ENCODE measurements at regions not wholly inside any gene's neighbourhood (a gene's known extent, or its start where the extent isn't known, plus 50 kb on each side); places are given as distances from the start of the nearest gene placed in this dataset.
A peak's percentile ranks its signal among the peaks of the same experiment; 100 is the strongest.

DNA sequence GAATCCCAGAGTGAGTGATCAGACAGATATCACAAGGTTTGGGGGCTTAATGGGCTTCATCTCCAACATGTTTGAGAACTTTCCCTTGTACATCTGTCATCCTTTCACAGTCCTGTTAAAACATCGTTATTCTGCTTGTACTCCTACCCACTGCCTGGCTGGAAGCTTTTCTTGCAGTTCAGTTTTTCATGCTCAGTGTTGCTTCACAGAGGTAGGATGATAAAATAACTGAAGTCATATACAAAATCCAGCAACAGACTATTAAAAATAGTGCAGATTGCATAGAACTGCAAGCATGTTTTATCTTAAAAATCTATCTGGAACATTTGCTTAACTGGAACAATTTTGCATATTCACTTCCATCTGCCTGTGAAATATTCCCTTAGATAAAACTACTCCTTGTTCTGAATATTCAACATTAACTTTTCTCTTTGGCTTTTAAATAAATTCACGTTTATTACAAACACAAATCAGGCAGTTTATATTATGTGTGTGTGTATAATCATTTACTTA is 579.6 kb upstream of the IGFBP7 start:
- Histone ChIP-seq H3K23ac (ENCODE audit: low read length in 2 of 2) (no peak overlapping the region), H3K18ac (ENCODE audit: low read depth in 1 of 2, low read length in 2 of 2) (no peak overlapping the region), H2BK12ac (ENCODE audit: low read length in 2 of 2) (no peak overlapping the region), H3K4me2 (ENCODE audit: low read length, poor library complexity, severe bottlenecking) (no peak overlapping the region), H4K8ac (ENCODE audit: low read length) (no peak overlapping the region), H4K91ac (ENCODE audit: low read length) (no peak overlapping the region), H3K14ac (ENCODE audit: low read length in 2 of 2) (no peak overlapping the region), H3K9ac (ENCODE audit: low read length) (no peak overlapping the region), H2AFZ (ENCODE audit: low read depth, low read length) (no peak overlapping the region), H3K79me1 (replicated peaks; ENCODE audit: low read length, poor library complexity, severe bottlenecking) (no peaks in the 10 kb centered on the region), H3K4me1 (ENCODE audit: control insufficient read depth, insufficient read depth, low read depth, low read length) (no peaks in the 10 kb centered on the region), H3K36me3 (ENCODE audit: control insufficient read depth in 1 of 2, insufficient read depth in 2 of 2, low read depth in 1 of 2, low read length in 2 of 2) (no peaks in the 10 kb centered on the region), H3K9me3 (ENCODE audit: control insufficient read depth, low read length) (peaks cover 7% of the 10 kb centered on the region), H2BK5ac (ENCODE audit: low read depth, low read length, poor library complexity, severe bottlenecking) (no peak overlapping the region), H2BK120ac (ENCODE audit: low read depth, low read length) (no peak overlapping the region), H2AK5ac (ENCODE audit: low read length, severe bottlenecking) (no peak overlapping the region), H2BK15ac (ENCODE audit: low read depth, poor library complexity, severe bottlenecking) (no peak overlapping the region), H3K27ac (ENCODE audit: low read length, poor library complexity, severe bottlenecking) (no peak overlapping the region), H3K4ac (ENCODE audit: low read depth in 1 of 2, low read length in 2 of 2) (no peak overlapping the region), H3K4me3 (ENCODE audit: insufficient read depth in 1 of 2, low read depth in 1 of 2, low read length in 2 of 2) (no peak overlapping the region), H3K27me3 (ENCODE audit: control insufficient read depth in 1 of 2, insufficient read depth in 1 of 2, low read length in 2 of 2) (no peaks in the 10 kb centered on the region)
- WGBS: 43% methylated on average over 1 of the region's 2 CpGs
- DNase-seq: no peak

DNA sequence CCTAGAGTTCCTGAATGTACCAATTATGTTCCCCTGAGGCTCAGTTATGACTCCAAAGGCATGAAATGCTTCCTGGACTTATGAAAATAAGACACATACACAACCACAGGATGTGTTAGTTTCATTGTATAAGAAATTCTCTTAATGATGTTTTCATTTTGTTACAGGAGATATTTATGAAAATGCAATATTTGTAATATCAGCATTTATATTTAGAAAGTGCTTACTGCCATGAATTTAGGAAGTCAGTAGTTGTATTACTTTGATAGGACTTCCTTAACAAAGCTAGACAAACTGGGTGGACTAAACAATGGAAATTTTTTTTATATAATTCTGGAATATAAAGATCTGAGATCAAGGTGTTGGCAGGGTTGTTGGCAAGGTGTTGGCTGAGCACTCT is 572.1 kb upstream of the IGFBP7 start:
- Histone ChIP-seq H3K9ac (ENCODE audit: low read length) (no peak overlapping the region), H2BK5ac (ENCODE audit: low read depth, low read length, poor library complexity, severe bottlenecking) (no peak overlapping the region), H4K91ac (ENCODE audit: low read length) (no peak overlapping the region), H4K8ac (ENCODE audit: low read length) (no peak overlapping the region), H2BK12ac (ENCODE audit: low read length in 2 of 2) (no peak overlapping the region), H3K4me2 (ENCODE audit: low read length, poor library complexity, severe bottlenecking) (no peak overlapping the region), H2AFZ (ENCODE audit: low read depth, low read length) (no peak overlapping the region), H3K14ac (ENCODE audit: low read length in 2 of 2) (no peak overlapping the region), H3K27ac (ENCODE audit: low read length, poor library complexity, severe bottlenecking) (no peak overlapping the region), H3K4ac (ENCODE audit: low read depth in 1 of 2, low read length in 2 of 2) (no peak overlapping the region), H3K9me3 (ENCODE audit: control insufficient read depth, low read length) (no peaks in the 10 kb centered on the region), H2BK15ac (ENCODE audit: low read depth, poor library complexity, severe bottlenecking) (no peak overlapping the region), H3K18ac (ENCODE audit: low read depth in 1 of 2, low read length in 2 of 2) (no peak overlapping the region), H3K4me3 (ENCODE audit: insufficient read depth in 1 of 2, low read depth in 1 of 2, low read length in 2 of 2) (no peak overlapping the region), H2BK120ac (ENCODE audit: low read depth, low read length) (no peak overlapping the region), H3K36me3 (ENCODE audit: control insufficient read depth in 1 of 2, insufficient read depth in 2 of 2, low read depth in 1 of 2, low read length in 2 of 2) (no peaks in the 10 kb centered on the region), H3K23ac (ENCODE audit: low read length in 2 of 2) (no peak overlapping the region), H3K79me1 (replicated peaks; ENCODE audit: low read length, poor library complexity, severe bottlenecking) (no peaks in the 10 kb centered on the region), H2AK5ac (ENCODE audit: low read length, severe bottlenecking) (no peak overlapping the region), H3K4me1 (ENCODE audit: control insufficient read depth, insufficient read depth, low read depth, low read length) (no peaks in the 10 kb centered on the region), H3K27me3 (ENCODE audit: control insufficient read depth in 1 of 2, insufficient read depth in 1 of 2, low read length in 2 of 2) (no peaks in the 10 kb centered on the region)
- DNase-seq: no peak

DNA sequence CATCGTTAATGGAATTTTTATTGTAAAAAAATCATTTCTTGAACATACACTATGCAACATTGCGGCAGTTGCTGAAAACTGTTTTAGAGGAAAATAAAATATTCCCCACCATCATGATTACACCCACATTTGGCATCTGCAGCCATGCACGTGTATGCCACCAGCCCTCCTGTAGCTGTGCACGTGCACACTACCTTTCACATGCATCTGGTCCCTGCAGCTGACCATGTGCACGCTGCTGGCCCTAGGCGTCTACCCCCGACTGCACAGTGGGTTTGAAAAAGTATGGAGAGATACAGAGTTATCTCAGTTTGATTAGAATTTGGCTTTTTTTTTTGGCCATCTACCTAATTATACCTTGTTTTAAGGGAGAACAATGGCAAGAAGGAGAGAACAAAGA is 569.8 kb upstream of the IGFBP7 start:
- H3K27ac ChIP-seq (ENCODE audit: low read length, poor library complexity, severe bottlenecking): no peak overlapping the region
- H3K4ac ChIP-seq (ENCODE audit: low read depth in 1 of 2, low read length in 2 of 2): no peak overlapping the region
- no peak for DNase-seq
- peak overlapping the region in 1 of 2 experiments; percentile 37 for H3K4me3 ChIP-seq (ENCODE audit: insufficient read depth in 1 of 2, low read depth in 1 of 2, low read length in 2 of 2)
- H3K9ac ChIP-seq (ENCODE audit: low read length): no peak overlapping the region
- no peak overlapping the region for H3K23ac ChIP-seq (ENCODE audit: low read length in 2 of 2)
- H2BK15ac ChIP-seq (ENCODE audit: low read depth, poor library complexity, severe bottlenecking): no peak overlapping the region
- H3K79me1 ChIP-seq (replicated peaks; ENCODE audit: low read length, poor library complexity, severe bottlenecking): no peaks in the 10 kb centered on the region
- no peak overlapping the region for H2BK120ac ChIP-seq (ENCODE audit: low read depth, low read length)
- H3K27me3 ChIP-seq (ENCODE audit: control insufficient read depth in 1 of 2, insufficient read depth in 1 of 2, low read length in 2 of 2): no peaks in the 10 kb centered on the region
- no peak overlapping the region for H3K18ac ChIP-seq (ENCODE audit: low read depth in 1 of 2, low read length in 2 of 2)
- no peak overlapping the region for H3K14ac ChIP-seq (ENCODE audit: low read length in 2 of 2)
- no peaks in the 10 kb centered on the region for H3K9me3 ChIP-seq (ENCODE audit: control insufficient read depth, low read length)
- 81% methylated on average over 6 of the region's 7 CpGs for WGBS
- no peak overlapping the region for H2AK5ac ChIP-seq (ENCODE audit: low read length, severe bottlenecking)
- no peak overlapping the region for H2AFZ ChIP-seq (ENCODE audit: low read depth, low read length)
- H4K8ac ChIP-seq (ENCODE audit: low read length): no peak overlapping the region
- no peak overlapping the region for H2BK5ac ChIP-seq (ENCODE audit: low read depth, low read length, poor library complexity, severe bottlenecking)
- H3K36me3 ChIP-seq (ENCODE audit: control insufficient read depth in 1 of 2, insufficient read depth in 2 of 2, low read depth in 1 of 2, low read length in 2 of 2): no peaks in the 10 kb centered on the region
- H3K4me1 ChIP-seq (ENCODE audit: control insufficient read depth, insufficient read depth, low read depth, low read length): no peaks in the 10 kb centered on the region
- no peak overlapping the region for H3K4me2 ChIP-seq (ENCODE audit: low read length, poor library complexity, severe bottlenecking)
- peak overlapping the region; percentile 82 for H4K91ac ChIP-seq (ENCODE audit: low read length)
- H2BK12ac ChIP-seq (ENCODE audit: low read length in 2 of 2): no peak overlapping the region

DNA sequence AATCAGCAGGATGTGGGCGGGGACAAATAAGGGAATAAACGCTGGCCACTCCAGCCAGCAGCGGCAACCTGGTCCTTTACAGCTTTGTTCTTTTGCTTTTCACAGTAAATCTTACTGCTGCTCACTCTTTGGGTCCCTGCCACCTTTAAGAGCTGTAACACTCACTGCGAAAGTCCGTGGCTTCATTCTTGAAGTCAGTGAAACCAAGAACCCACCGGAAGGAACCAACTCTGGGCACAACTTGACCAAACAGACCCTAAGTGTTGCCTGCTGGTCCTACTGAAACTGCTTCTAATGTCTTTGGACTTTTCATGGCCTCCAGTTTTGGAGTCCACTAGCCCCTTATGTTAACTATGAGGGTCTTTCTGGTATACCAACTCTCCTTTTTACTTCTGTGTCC is 566.2 kb upstream of the IGFBP7 start:
- no peaks in the 10 kb centered on the region for H3K27me3 ChIP-seq (ENCODE audit: control insufficient read depth in 1 of 2, insufficient read depth in 1 of 2, low read length in 2 of 2)
- no peaks in the 10 kb centered on the region for H3K36me3 ChIP-seq (ENCODE audit: control insufficient read depth in 1 of 2, insufficient read depth in 2 of 2, low read depth in 1 of 2, low read length in 2 of 2)
- no peak overlapping the region for H2BK120ac ChIP-seq (ENCODE audit: low read depth, low read length)
- 87% methylated on average over 6 of the region's 6 CpGs for WGBS
- no peaks in the 10 kb centered on the region for H3K9me3 ChIP-seq (ENCODE audit: control insufficient read depth, low read length)
- H3K18ac ChIP-seq (ENCODE audit: low read depth in 1 of 2, low read length in 2 of 2): no peak overlapping the region
- H2AK5ac ChIP-seq (ENCODE audit: low read length, severe bottlenecking): no peak overlapping the region
- no peak for DNase-seq
- H3K27ac ChIP-seq (ENCODE audit: low read length, poor library complexity, severe bottlenecking): no peak overlapping the region
- no peak overlapping the region for H2BK12ac ChIP-seq (ENCODE audit: low read length in 2 of 2)
- H3K79me1 ChIP-seq (replicated peaks; ENCODE audit: low read length, poor library complexity, severe bottlenecking): no peaks in the 10 kb centered on the region
- no peaks in the 10 kb centered on the region for H3K4me1 ChIP-seq (ENCODE audit: control insufficient read depth, insufficient read depth, low read depth, low read length)
- no peak overlapping the region for H3K23ac ChIP-seq (ENCODE audit: low read length in 2 of 2)
- H4K8ac ChIP-seq (ENCODE audit: low read length): no peak overlapping the region
- H3K4ac ChIP-seq (ENCODE audit: low read depth in 1 of 2, low read length in 2 of 2): no peak overlapping the region
- no peak overlapping the region for H3K9ac ChIP-seq (ENCODE audit: low read length)
- no peak overlapping the region for H3K4me2 ChIP-seq (ENCODE audit: low read length, poor library complexity, severe bottlenecking)
- H2AFZ ChIP-seq (ENCODE audit: low read depth, low read length): no peak overlapping the region
- H3K4me3 ChIP-seq (ENCODE audit: insufficient read depth in 1 of 2, low read depth in 1 of 2, low read length in 2 of 2): no peak overlapping the region
- H2BK15ac ChIP-seq (ENCODE audit: low read depth, poor library complexity, severe bottlenecking): no peak overlapping the region
- no peak overlapping the region for H2BK5ac ChIP-seq (ENCODE audit: low read depth, low read length, poor library complexity, severe bottlenecking)
- no peak overlapping the region for H3K14ac ChIP-seq (ENCODE audit: low read length in 2 of 2)
- no peak overlapping the region for H4K91ac ChIP-seq (ENCODE audit: low read length)

Measured in mesenchymal stem cell (in vitro differentiated cells and primary cell).